Body of pancreas (tissue), 4 donors: ENCODE measurements at regions not wholly inside any gene's neighbourhood (a gene's known extent, or its start where the extent isn't known, plus 50 kb on each side); places are given as distances from the start of the nearest gene placed in this dataset.

Source experiments
- ATAC-seq: fragments of 150-250 bp; one replicate; pipeline ENCODE4 v1.9.1; 2016
- DNase-seq, 4 donors: peaks; one replicate each; pipeline ENCODE4 v3.0.0-alpha.2; 2019
- H3K27ac ChIP-seq, 4 donors: fragments of 200-600 bp; sonication (generic); 1 replicate in 3 of 4; 2 replicates in 1 of 4; pipeline versions ENCODE4 v1.5.1 to v1.6.1; 2016 to 2019; ENCODE audit warnings: mild to moderate bottlenecking in 1 of 4, mixed read lengths in 1 of 4, moderate library complexity in 1 of 4
- H3K27me3 ChIP-seq, 2 donors: fragments of 200-600 bp; sonication (generic); one replicate each; pipeline ENCODE4 v1.6.0; 2016; ENCODE audit warnings: mild to moderate bottlenecking in 1 of 2
- H3K36me3 ChIP-seq, 2 donors: fragments of 200-600 bp; sonication (generic); replicated peaks in 1 of 2; 2 replicates each; pipeline ENCODE4 v1.5.1; 2016; ENCODE audit warnings: low read depth in 2 of 2; ENCODE audit not compliant: insufficient read depth in 1 of 2
- H3K4me1 ChIP-seq: fragments of 200-600 bp; sonication (generic); one replicate; pipeline ENCODE4 v1.6.0; 2016
- H3K4me3 ChIP-seq, 2 donors: fragments of 200-600 bp; sonication (generic); 1 replicate in 1 of 2; 2 replicates in 1 of 2; pipeline ENCODE4 v1.5.1; 2016 to 2019
- H3K9me3 ChIP-seq, 3 donors: fragments of 200-600 bp; sonication (generic); 1 replicate in 2 of 3; 2 replicates in 1 of 3; pipeline ENCODE4 v1.5.1; 2016
- CTCF ChIP-seq, 7 experiments: fragments of 450-650 bp in 4 of 7; fragments of 200-600 bp in 3 of 7; sonication (generic) in 3 of 7; IDR thresholded peaks; one replicate each; pipeline ENCODE4 v1.5.1; 2016 to 2019; ENCODE audit warnings: antibody characterized with exemption in 7 of 7
- POLR2A ChIP-seq, 3 donors: fragments of 450-650 bp; IDR thresholded peaks; one replicate each; pipeline ENCODE4 v1.6.1; 2016; ENCODE audit warnings: antibody characterized with exemption in 3 of 3, mild to moderate bottlenecking in 2 of 3
- WGBS, 2 donors: methylation state at CpG; one replicate each; pipeline ENCODE4 v1.1.5; 2017; 5-methylcytosine and 5-hydroxymethylcytosine counted together
- intact Hi-C: fragments of 100-400 bp; cut with DNase I; formaldehyde crosslinking; loops from one replicate; pipeline ENCODE4 v1.15.1; 2023

DNA sequence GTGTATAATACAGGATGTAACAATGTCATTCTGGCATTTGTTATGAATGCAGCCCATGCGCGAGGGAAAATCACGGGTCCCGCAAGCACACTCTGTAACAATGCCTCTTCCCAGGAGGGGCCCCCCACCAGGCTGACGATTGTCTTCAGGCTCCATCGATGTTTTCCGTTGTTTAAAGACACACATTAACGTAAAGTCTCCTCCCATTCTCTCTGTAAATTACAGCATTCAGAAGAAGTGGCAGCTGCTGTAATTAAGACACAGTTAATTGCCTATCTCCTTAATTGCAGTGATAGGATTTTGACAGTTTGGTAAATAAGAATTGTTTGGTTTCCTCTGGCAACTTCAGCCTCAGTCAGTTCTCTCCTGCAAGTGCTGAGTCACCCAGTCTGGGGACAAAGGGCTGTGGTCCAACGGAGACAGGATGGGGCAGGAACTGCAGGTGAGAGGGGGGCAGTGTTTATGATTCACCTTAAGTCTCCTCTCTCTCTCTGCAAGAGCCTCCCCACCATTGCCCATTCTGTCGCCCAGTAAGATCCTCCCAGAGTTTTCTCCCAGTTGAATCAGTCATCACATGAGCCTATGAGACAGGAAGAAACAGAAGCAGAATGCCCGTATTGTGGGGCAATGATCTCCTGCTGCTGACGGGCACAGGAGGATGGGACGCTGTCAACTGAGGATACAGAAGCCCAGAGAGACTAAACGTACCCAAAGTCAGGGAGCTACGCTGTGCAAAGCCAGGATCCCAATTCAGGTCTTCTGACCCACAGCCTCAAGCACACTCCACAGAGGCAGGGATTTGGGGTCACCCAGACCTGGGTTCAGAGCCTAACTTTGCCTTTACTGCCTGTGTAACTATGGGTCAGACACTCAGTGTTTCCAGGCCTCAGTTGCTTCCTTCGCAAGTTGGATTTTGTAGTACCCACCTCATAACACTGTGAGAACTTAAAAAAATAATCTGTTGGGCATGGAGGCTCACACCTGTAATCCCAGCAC is 110.0 kb downstream of the ADSS2 start:
- Histone ChIP-seq H3K4me3 (no peak overlapping the region), H3K4me1 (peaks cover 2% of the 10 kb centered on the region), H3K27me3 (no peaks in the 10 kb centered on the region), H3K9me3 (no peaks in the 10 kb centered on the region), H3K27ac (no peak overlapping the region), H3K36me3 (no peaks in the 10 kb centered on the region)
- intact Hi-C loops: no loop called here
- ATAC-seq (no peak), DNase-seq (peak in 2 of 4 donors; percentile 11 to 18)
- no peak for TF ChIP-seq CTCF (IDR thresholded peaks at IDR 0.05)
- TF ChIP-seq POLR2A (IDR thresholded peaks at IDR 0.05): no peak
- WGBS, 2 donors: 37 to 61% methylated on average over 10 to 16 of the region's 16 CpGs

GRCh38 chr1:244344001-244344400 is 107.7 kb downstream of the ADSS2 start:
- Histone ChIP-seq H3K36me3 (no peaks in the 10 kb centered on the region), H3K27ac (no peak overlapping the region), H3K4me3 (no peak overlapping the region), H3K4me1 (peaks cover 11% of the 10 kb centered on the region), H3K9me3 (no peaks in the 10 kb centered on the region), H3K27me3 (no peaks in the 10 kb centered on the region)
- intact Hi-C loops: no loop called here
- DNase-seq (no peak), ATAC-seq (no peak)
- TF ChIP-seq CTCF (IDR thresholded peaks at IDR 0.05): no peak
- TF ChIP-seq POLR2A (IDR thresholded peaks at IDR 0.05): no peak
- 85 to 97% methylated on average over 6 of the region's 6 CpGs for WGBS, 2 donors

DNA sequence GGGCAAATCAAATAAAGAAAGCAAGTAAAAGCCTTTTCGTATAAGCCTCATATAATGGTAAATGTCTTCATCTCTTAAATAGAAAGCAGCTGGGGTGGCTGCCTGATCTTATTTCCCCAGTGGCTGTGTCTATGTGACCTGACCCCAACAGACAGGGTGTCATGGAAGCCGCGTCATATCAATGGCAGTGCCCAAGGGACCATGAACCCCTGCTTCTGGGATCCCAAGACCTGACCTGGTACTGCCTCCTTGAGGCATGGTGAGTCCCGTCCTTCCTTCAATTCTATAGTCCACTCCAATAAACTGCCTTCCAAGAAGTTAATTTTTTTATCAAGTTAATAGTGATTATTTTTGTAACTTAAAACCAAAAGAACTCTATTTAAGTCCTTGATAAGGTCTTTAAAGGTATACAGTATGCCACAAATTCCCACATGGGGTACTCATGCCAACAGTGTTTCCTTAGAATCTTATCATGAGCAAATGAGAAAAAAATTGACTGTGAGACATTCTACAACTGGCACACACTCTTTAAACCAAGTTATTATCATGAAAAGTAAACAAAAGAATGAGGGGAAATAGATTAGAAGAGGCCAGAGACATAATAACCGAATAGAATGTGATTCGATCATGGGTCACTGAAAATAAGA is 104.6 kb downstream of the ADSS2 start:
- H3K36me3 ChIP-seq: no peaks in the 10 kb centered on the region
- intact Hi-C loops: no loop called here
- H3K4me1 ChIP-seq: peaks cover 11% of the 10 kb centered on the region
- no peaks in the 10 kb centered on the region for H3K27me3 ChIP-seq
- ATAC-seq: peak; percentile 68
- H3K27ac ChIP-seq: no peak overlapping the region
- H3K9me3 ChIP-seq: no peaks in the 10 kb centered on the region
- DNase-seq: peak in 2 of 4 donors; percentile 32 to 42
- TF ChIP-seq CTCF (IDR thresholded peaks at IDR 0.05) (no peak), POLR2A (IDR thresholded peaks at IDR 0.05) (no peak)
- H3K4me3 ChIP-seq: no peak overlapping the region
- 37% methylated on average over 6 of the region's 6 CpGs for WGBS, 2 donors

GRCh38 chr1:244347942-244348341 is 103.8 kb downstream of the ADSS2 start:
- no peaks in the 10 kb centered on the region for H3K9me3 ChIP-seq
- 56 to 63% methylated on average over 3 of the region's 3 CpGs for WGBS, 2 donors
- ATAC-seq (no peak), DNase-seq (no peak)
- H3K4me1 ChIP-seq: peaks cover 11% of the 10 kb centered on the region
- intact Hi-C loops: no loop called here
- H3K27ac ChIP-seq: no peak overlapping the region
- no peaks in the 10 kb centered on the region for H3K27me3 ChIP-seq
- H3K36me3 ChIP-seq: no peaks in the 10 kb centered on the region
- no peak for TF ChIP-seq POLR2A (IDR thresholded peaks at IDR 0.05)
- TF ChIP-seq CTCF (IDR thresholded peaks at IDR 0.05): no peak
- no peak overlapping the region for H3K4me3 ChIP-seq
